GM12891 (cell line): ENCODE measurements at regions not wholly inside any gene's neighbourhood (a gene's known extent, or its start where the extent isn't known, plus 50 kb on each side); places are given as distances from the start of the nearest gene placed in this dataset.
"Not testable (repeated sequence)": the region's sequence is repeated elsewhere in the genome, so short reads cannot be mapped to it uniquely, and the experiment has no call there.

Source experiments
- DNase-seq: peaks from one replicate; pipeline ENCODE4 v3.0.0; 2011; ENCODE audit warnings: low spot score; ENCODE audit not compliant: insufficient read length
- FAIRE-seq: peaks from 2 replicates; lab custom pipeline; 2011; peaks lifted over from hg19 to GRCh38; lab: Jason Lieb, UNC
- PAX5 ChIP-seq: IDR thresholded peaks from 2 replicates; pipeline ENCODE4 v1.6.1; 2011; ENCODE audit warnings: low read length, moderate library complexity, mild to moderate bottlenecking; ENCODE audit not compliant: insufficient read depth, severe bottlenecking
- POLR2A ChIP-seq: IDR thresholded peaks from 2 replicates; pipeline ENCODE4 v1.6.1; 2011; ENCODE audit warnings: low read depth, low read length, control low read depth
- POLR2AphosphoS5 ChIP-seq: IDR thresholded peaks from 2 replicates; pipeline ENCODE4 v1.6.1; 2011; ENCODE audit warnings: low read depth, low read length, control low read depth
- POU2F2 ChIP-seq: IDR thresholded peaks from 2 replicates; pipeline ENCODE4 v1.6.1; 2011; ENCODE audit warnings: low read depth, mild to moderate bottlenecking, control low read depth, low read length, moderate library complexity
- SPI1 ChIP-seq: IDR thresholded peaks from 2 replicates; pipeline ENCODE4 v1.6.1; 2011; ENCODE audit warnings: low read depth, low read length, control low read depth
- TAF1 ChIP-seq: IDR thresholded peaks from 2 replicates; pipeline ENCODE4 v1.6.1; 2011; ENCODE audit warnings: low read depth, low read length, control low read depth

DNA sequence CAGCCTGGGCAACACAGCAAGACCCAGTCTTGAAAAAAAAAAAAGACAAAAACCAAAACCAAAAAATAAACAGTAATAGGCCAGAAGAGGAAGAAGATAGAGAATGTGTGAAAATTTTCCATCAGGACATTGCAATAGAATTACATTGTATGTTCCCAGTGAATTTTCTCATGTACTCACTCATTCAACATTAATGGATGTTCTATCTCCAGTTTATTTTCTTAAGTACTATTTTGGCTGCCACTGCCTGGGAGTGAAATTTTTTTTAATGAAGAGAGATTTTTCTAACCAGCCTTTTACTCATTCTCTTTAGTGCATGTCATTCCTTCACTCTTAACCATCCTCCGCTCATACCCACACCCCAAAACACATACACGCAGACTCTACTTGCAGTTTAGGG, 282.8 kb downstream of the ALDH8A1 start:
- no peak for TF ChIP-seq SPI1
- no peak for TF ChIP-seq TAF1
- no peak for TF ChIP-seq POLR2A
- no peak for TF ChIP-seq POLR2AphosphoS5
- TF ChIP-seq PAX5: no peak
- TF ChIP-seq POU2F2: no peak
- FAIRE-seq: no peak

DNA sequence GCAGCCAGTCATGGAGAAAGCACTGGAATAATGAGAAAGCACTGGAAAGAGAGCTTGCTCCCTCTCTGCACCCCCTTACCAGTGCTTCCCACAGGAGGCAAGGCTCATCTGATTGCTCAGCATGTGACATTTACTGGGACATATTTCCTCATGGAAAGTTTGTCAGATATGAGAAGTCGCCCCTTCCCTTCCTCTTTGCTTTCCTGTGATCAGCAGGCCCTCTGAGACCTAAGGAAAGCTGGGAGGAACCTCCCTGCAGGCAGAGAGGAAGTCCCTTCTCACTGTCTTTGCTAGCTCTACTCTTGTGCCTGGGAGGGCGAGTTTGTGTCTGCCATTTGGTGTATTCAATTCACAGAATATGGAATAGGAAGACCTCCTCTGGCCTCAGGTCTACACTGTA, 283.8 kb downstream of the ALDH8A1 start:
- no peak for DNase-seq
- FAIRE-seq: no peak
- TF ChIP-seq SPI1 (no peak), PAX5 (no peak), POU2F2 (no peak), POLR2AphosphoS5 (no peak), POLR2A (no peak), TAF1 (no peak)

More for the DNA sequence above, 282.8 kb downstream of the ALDH8A1 start:
- DNase-seq: no peak

GRCh38 chr6:134665029-134665723, 284.7 kb downstream of the ALDH8A1 start:
- TF ChIP-seq PAX5 (no peak), POU2F2 (no peak), TAF1 (no peak), POLR2AphosphoS5 (no peak), SPI1 (no peak), POLR2A (no peak)
- DNase-seq: no peak
- no peak for FAIRE-seq

- DNase-seq: no peak
- TF ChIP-seq POU2F2: no peak
- TF ChIP-seq SPI1: no peak
- no peak for TF ChIP-seq PAX5
- no peak for TF ChIP-seq POLR2A
- no peak for TF ChIP-seq TAF1
- TF ChIP-seq POLR2AphosphoS5: no peak
- FAIRE-seq: no peak
Measured at GRCh38 chr6:134663800-134664535, 285.9 kb downstream of the ALDH8A1 start.

DNA sequence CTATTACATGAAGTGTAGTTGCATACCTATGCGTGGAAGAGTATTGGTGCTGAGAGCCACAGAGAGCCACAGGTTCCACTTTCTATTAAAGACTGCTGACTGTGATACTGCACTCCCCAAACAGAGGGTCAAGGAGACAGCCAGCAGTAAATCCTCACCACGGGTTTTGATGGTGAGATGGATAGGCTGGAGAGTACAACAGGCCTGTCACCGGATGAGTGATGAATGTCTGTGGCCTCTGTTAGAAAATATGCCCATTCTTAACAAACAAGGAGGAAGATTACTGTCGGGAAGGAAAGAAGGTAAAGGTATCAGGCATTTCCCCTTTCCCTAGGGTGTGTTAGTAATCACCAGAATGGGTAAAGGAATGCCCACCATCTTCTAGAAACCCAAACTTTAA, 286.5 kb downstream of the ALDH8A1 start:
- FAIRE-seq (no peak), DNase-seq (no peak)
- TF ChIP-seq POLR2A (no peak), SPI1 (no peak), TAF1 (no peak), POLR2AphosphoS5 (no peak), PAX5 (no peak), POU2F2 (no peak)

- TF ChIP-seq PAX5 (no peak), POLR2AphosphoS5 (no peak), POU2F2 (no peak)
- FAIRE-seq: no peak
- no peak for DNase-seq
Measured at GRCh38 chr6:134662077-134662700, 287.7 kb downstream of the ALDH8A1 start.

- not testable (repeated sequence) for FAIRE-seq, DNase-seq
Measured at GRCh38 chr6:134659885-134660284, 290.0 kb downstream of the ALDH8A1 start.

DNA sequence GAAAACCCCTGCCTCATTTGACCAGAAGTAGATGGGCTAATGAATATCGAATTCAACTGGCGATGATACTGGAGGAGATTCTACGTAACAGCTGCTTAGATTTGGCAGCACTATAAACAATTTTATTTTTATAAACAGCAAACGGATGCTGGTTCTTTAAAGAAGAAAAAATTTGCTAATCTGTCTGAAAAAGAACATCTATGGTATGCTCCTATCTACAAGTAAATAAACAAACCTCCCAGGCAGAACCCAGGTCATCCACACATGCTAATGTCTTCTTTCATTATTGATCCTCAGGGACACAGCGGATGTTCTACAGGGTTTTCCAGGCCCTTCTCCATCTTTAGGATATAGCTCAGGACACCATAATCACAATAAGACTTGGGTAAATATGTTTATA, 291.3 kb downstream of the ALDH8A1 start:
- FAIRE-seq (no peak), DNase-seq (no peak)
- TF ChIP-seq PAX5 (no peak), TAF1 (no peak), POLR2A (no peak), POU2F2 (no peak)

DNA sequence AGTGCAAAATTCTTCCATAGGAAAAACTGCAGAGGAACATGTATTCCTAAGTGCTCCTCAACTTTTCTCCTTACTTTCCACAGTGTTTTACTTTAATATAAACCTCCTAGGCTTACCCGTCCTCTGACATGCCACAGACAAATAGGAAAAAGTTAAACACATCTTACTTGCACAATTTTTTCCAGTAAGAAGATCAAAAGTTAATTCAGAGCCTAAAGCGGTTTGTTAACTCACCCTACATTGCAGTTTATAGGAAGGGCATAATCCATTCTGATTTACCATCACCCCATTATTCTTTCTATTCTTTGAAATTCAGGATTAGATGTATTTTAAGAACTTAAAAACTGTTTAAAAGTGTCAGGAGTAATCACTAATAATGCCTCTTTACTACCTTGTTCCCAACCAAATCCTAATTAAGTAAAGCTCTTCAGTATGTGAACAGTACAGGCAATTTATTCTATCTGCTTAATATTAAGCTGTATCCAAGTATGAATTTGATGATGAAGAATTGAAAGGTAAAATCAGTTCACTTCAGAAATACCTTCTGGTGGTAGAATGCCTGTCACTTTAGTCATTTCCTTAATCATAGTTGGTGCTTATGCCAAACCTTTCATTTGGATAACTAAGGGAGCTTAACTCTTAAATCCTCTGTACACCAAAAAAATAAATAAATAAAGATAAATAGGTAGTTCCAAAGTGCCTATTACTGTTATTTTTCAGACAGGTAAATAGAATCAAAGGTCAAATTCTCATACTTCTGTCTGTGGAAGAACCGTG, 292.0 kb downstream of the ALDH8A1 start:
- DNase-seq (no peak), FAIRE-seq (no peak)
- no peak for TF ChIP-seq SPI1
- no peak for TF ChIP-seq TAF1
- TF ChIP-seq POU2F2: no peak
- no peak for TF ChIP-seq PAX5
- no peak for TF ChIP-seq POLR2A
- TF ChIP-seq POLR2AphosphoS5: no peak

DNA sequence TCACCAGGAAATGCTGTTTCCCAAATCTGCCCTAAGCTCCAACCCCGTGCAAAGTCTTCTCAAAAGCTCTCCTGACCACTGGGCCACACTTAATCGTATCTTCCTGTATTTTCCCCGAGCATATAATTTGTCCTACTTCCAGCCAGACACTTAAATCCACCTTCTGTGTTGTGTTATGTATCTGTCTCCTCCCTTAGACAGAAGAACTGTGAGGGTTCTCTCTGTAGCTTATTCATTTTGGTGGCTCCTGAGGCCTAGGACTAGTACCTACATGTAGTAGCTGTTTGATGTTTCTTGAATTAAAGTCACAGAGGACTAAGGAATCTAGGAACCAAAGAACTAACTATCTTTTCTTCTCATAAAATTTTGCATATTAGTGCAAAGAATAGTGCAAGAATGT, 292.6 kb downstream of the ALDH8A1 start:
- FAIRE-seq (no peak), DNase-seq (no peak)
- TF ChIP-seq SPI1: no peak
- no peak for TF ChIP-seq TAF1
